GM18951 (cell line): ENCODE measurements at regions not wholly inside any gene's neighbourhood (a gene's known extent, or its start where the extent isn't known, plus 50 kb on each side); places are given as distances from the start of the nearest gene placed in this dataset.

ENCODE experiments used
- POLR2A ChIP-seq: IDR thresholded peaks from 4 replicates; pipeline ENCODE4 v1.6.1; 2011; ENCODE audit warnings: mild to moderate bottlenecking; ENCODE audit not compliant: insufficient read length, insufficient read depth; ENCODE audit errors: extremely low read depth
- in situ Hi-C: fragments of 300-500 bp; cut with MboI; formaldehyde crosslinking; loops from one replicate; pipeline ENCODE4 v1.12.0; 2022; ENCODE audit warnings: low sequenced_read_pairs, mixed read lengths, inconsistent platforms; ENCODE audit not compliant: unreplicated experiment

DNA sequence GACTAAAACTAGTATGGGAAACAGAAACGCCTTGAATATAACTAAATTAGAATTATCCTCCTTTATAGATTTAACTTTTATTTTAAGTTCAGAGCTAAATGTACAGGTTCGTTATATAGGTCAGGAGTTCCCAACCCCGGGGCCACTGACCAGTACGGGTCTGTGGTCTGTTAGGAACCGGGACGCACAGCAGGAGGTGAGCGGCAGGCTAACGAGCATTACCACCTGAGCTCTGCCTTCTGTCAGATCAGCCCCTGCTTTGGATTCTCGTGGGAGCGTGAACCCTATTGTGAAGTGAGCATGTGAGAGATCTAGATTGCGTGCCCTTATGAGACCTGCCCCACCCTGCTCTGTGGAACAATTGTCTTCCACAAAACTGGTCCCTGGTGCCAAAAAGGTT is 51.0 kb downstream of the FAT4 start:
- no peak for TF ChIP-seq POLR2A

DNA sequence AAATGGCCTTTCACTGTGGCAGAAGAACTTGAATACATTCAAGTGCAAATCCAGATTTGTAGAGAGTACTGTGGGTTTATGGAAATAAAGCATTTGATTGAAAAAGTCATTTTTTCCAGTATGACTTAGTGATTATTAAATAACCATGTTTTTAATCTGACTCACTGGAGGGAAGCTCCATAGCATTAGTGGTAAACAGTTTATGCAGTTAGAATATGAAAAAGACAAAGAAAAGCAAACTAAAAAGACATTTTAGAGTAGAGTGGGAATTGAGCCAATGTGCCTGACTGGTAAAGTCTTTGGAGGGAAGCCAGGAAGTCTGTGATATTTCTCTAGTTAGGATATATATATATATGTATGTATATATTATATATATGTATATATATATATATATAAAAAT is 53.4 kb downstream of the FAT4 start:
- TF ChIP-seq POLR2A = no peak
- in situ Hi-C loops = no loop called here

More for the DNA sequence above, 51.0 kb downstream of the FAT4 start:
- in situ Hi-C loops = no loop called here

DNA sequence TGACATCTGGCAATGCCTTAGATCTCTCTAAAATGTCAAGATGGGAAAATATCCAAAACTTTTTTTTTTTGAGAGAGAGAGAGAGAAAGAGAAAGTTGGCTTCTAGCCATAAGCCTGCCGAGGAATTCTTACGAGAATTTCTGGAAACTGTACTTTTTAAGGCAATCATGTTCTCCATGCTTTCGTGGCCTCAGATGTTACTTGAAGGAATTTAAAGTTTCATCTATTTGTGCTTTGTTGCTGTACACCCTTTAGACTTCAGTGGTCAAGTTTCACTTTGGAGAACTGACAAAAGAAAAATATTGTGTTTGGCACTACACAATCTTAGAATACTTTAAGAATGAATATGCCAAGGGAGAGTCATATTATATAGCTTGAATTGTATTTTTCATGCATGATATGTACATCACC is 53.9 kb downstream of the FAT4 start:
- in situ Hi-C loops = no loop called here
- no peak for TF ChIP-seq POLR2A

DNA sequence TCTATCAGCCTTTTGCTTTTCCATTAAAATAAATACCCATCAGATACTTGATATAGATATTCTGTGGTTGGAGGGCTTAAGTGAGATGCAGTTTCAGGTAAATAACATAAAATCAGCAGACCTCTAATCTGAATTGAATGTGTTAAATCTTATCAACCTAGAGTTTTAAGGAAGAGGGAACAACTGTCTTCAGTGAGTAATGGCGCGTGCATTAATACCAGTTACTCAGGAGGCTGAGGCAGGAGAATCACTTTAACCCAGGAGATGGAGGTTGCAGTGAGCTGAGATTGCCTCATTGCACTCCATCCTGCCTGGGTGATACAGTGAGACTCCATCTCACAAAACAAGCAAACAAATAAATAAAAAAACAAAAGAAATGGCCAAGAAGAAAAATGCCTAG is 54.3 kb downstream of the FAT4 start:
- no peak for TF ChIP-seq POLR2A
- in situ Hi-C loops = no loop called here

DNA sequence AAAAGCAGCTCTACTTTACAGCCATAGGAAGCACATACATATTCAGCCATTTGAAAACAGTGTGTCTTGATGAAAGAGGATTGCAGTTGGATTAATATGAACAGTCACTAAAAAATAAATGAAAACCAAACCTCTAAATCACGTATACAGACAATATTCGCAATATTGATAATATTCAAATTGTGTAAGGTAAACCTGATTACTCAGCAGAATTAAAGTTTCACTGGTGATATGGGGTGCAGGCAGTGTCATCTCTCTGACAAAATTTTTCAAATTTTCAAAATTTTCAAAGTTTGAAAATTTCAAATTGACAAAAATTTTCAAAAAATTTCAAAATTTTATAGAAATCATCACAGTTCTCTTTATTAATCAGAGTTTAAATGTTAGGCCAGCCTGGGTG is 55.7 kb downstream of the FAT4 start:
- TF ChIP-seq POLR2A = no peak
- in situ Hi-C loops = no loop called here

DNA sequence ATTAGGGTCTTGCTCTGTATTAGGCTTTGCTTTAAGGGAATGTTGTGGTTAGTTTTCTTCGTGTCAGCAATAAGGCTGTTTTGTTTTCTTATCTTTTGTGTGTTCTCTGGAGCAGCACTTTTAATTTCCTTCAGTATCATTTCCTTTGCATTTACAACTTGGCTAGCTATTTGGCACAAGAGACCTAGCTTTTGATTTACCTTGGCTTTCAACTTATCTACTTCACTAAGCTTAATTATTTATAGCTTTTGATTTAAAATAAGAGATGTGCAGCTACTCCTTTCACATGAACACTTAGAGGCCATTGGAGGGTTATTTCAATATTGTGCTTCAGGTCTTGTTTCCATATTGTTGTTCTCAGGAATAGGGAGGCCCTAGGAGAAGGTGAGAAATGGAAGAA is 68.2 kb downstream of the FAT4 start:
- in situ Hi-C loops = no loop called here
- TF ChIP-seq POLR2A = no peak

DNA sequence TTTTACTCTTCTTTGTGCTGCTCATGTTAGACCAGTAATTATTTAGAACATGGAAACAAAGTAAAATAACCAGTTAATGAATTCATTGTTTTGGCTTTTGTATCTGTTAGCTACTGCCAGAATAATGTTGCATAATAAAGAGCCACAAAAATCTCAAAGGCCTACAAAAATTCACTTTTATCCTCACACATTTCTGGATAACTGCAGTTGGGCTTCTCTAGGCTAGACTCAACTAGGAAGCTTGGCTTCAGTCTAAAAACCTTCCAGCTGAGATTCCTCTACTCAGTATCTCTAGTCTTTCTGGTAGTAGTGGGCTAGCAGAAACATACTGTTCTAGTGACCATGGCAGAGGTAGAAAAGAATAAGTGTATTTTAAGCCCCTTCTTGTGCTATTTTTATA is 73.0 kb downstream of the FAT4 start:
- in situ Hi-C loops = no loop called here
- TF ChIP-seq POLR2A = no peak

DNA sequence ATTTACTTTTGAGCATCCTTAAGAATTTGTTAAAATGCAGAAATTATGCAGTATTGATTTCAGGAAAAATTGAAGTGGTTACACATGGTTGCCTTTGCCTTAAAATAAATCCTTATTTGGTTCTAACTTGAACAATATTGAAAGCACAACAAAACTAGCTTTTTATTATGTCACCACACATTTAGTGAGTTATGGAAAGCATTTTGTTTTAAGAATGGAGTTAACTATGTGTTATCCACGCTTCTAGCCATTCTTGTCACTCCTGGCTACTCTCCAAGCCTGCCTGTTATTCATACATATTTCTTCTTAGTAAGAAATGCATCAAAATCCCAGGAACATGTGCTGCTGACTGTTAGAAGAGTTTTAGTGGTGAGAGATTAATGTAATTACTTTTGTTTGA is 73.9 kb downstream of the FAT4 start:
- in situ Hi-C loops = no loop called here
- TF ChIP-seq POLR2A = no peak

DNA sequence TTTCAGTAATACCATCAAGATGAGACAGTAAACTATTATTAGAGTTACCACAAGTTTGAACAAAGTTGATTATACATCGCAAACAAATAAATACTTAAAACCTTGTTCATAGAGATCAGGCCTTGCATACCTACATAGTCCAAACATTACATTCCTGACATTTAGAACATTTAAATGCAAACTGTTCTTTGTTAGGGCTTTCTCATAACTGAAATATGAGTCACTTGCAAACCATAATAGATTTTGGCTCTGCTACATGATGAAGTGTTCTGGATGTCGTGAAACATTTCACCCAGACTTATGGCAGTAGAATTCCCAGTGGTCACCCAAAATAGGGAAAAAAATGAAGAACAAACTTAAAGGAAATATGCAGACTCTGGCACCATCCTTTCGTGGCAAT is 75.0 kb downstream of the FAT4 start:
- in situ Hi-C loops = no loop called here

DNA sequence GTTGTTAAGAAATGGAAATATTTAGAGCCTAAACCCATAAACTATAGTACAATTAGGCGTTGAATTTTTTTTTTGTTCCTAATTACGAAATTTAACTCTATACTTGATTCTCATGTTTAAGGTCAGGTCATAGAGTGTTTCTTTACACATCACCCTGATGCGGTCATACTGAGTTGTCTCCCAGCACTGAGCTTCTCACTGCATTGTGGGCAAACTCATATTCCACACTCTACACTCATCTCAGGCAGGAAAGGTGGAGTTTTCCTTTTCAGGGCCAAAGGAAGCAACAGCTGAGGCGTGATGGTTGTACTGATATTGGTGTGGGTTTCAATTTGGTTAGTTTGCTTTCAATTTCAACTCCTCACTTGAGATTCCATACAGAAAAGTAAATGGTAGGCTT is 75.4 kb downstream of the FAT4 start:
- no peak for TF ChIP-seq POLR2A

More for the DNA sequence above, 75.0 kb downstream of the FAT4 start:
- TF ChIP-seq POLR2A = no peak

DNA sequence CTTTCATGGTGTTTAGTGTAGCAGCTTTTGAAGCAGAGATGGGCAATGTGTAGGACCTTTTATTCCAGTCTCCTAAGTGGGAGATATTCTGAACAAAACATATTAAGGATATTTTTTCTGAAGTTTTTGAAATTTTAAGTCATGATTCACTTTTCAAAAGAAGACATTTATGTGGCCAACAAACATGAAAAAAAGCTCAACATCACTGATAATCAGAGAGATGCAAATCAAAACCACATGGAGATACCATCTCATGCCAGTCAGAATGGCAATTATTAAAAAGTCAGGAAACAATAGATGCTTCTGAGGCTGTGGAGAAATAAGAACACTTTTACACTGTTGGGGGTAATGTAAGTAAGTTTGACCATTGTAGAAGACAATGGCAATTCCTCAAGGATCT is 76.0 kb downstream of the FAT4 start:
- no peak for TF ChIP-seq POLR2A
- in situ Hi-C loops = no loop called here

More for the DNA sequence above, 75.4 kb downstream of the FAT4 start:
- in situ Hi-C loops = no loop called here

DNA sequence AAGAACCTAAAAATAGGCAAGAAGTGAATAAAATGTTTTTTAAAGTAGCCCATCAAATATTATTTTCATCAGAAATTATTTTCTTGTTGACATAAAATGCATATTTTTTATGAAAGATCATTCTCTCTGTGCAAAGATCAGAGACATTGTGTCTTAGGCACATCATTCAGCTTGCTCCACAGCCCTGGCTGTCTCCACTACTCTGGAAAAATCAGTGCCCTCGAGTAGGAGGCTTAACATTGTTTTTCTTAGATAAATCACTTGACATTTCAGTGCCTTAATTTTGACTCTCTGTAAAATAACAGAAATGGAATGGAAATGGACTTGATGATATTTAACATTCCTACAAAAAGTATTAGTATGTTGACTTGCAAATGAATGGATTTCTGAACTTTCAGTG is 77.9 kb downstream of the FAT4 start:
- no peak for TF ChIP-seq POLR2A
- in situ Hi-C loops = no loop called here

DNA sequence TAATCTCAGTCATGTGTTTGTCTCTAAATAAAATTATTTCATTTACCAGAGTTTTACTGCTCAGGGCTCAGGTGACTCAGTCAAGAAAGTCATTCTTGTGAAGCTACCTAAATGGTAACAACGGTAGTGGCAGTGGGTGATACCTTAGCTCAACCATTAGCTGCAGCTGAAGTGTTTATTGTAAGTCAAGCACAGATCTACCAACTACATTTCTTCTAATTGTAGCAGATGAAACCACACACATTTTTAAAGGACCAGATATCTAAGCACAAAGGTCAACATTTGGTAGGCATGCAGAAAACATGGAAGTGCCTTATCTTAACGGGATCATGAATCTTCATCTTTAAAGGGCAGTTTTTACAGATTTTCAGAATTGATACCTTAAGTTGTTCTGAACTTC is 79.1 kb downstream of the FAT4 start:
- no peak for TF ChIP-seq POLR2A
- in situ Hi-C loops = no loop called here

DNA sequence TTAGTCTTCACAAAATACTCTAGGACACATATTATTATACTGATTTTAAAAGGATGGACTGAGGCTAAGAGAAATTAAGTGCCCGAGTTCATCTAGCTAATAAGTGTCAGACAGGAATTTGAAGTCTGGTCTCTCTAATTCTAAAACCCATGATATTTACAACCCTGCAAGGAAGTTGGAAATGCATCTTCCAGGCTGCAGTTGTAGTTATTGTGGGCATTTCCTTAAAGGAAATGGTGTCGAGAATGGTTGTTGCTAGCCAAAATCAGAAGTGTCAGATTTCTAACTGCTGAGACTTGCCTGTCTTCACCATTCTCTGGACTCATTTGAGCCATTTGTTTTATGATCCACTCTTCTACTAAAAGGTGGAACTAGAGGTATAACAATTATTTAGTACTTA is 82.5 kb downstream of the FAT4 start:
- no peak for TF ChIP-seq POLR2A
- in situ Hi-C loops = no loop called here

DNA sequence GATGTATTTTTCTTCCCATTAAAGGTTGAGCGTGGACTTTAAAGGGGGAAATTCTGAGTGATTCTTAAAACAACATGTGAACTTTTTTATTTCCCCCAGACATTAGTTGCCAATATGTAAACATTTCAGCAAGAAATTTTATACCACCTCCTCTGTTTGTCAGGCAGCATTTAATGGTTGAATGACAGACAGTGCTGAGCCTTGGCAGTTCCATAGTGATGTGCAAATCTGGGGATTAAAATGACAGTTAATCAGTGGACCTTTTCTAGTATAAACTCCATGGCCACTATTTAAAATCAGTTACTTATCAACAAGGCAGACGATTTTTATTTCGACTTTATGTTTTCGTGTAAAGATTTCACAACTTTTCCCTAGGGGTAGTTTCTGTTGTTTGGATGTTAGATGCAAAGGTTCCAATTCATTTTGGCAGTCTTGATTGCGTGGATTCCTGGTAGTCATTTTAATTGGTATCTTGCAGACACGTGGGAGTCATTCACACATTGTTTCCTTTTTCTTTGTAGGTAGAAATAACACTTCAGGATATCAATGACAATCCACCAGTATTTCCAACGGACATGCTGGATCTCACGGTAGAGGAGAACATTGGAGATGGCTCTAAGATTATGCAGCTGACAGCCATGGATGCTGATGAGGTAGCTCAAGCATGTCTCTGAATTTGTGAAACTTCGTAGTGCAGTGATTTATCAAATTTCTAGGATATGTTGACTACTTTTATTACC is 83.7 kb downstream of the FAT4 start:
- TF ChIP-seq POLR2A = no peak
- in situ Hi-C loops = no loop called here
